Progenitor cell of endocrine pancreas (in vitro differentiated cells): ENCODE measurements at regions not wholly inside any gene's neighbourhood (a gene's known extent, or its start where the extent isn't known, plus 50 kb on each side); places are given as distances from the start of the nearest gene placed in this dataset.

Experiments used
- DNase-seq: peaks from one replicate; pipeline ENCODE4 v3.0.0; 2021; ENCODE audit warnings: low spot score; ENCODE audit not compliant: unreplicated experiment
- H3K27ac Mint-ChIP-seq: 2 replicates; pipeline ENCODE4 v1.8.0; 2021; ENCODE audit warnings: mild to moderate bottlenecking, moderate library complexity, mixed read lengths
- H3K27me3 Mint-ChIP-seq: 2 replicates; pipeline ENCODE4 v1.8.0; 2021; ENCODE audit warnings: mixed read lengths
- H3K36me3 Mint-ChIP-seq: 2 replicates; pipeline ENCODE4 v1.8.0; 2022; ENCODE audit warnings: mixed read lengths; ENCODE audit not compliant: insufficient read depth
- H3K4me1 Mint-ChIP-seq: 2 replicates; pipeline ENCODE4 v1.8.0; 2021; ENCODE audit warnings: low read depth, mixed read lengths
- H3K4me3 Mint-ChIP-seq: 2 replicates; pipeline ENCODE4 v1.8.0; 2021; ENCODE audit warnings: low read depth, mild to moderate bottlenecking, moderate library complexity, mixed read lengths
- H3K9me3 Mint-ChIP-seq: 2 replicates; pipeline ENCODE4 v1.8.0; 2021; ENCODE audit warnings: low read depth, mixed read lengths
- TF ChIP-seq, protein P1 (sequence below): fragments of 200-600 bp; sonication (generic); IDR thresholded peaks from one replicate; pipeline ENCODE4 v1.5.0; 2021; ENCODE audit warnings: antibody characterized with exemption, mild to moderate bottlenecking; ENCODE audit not compliant: unreplicated experiment

DNA sequence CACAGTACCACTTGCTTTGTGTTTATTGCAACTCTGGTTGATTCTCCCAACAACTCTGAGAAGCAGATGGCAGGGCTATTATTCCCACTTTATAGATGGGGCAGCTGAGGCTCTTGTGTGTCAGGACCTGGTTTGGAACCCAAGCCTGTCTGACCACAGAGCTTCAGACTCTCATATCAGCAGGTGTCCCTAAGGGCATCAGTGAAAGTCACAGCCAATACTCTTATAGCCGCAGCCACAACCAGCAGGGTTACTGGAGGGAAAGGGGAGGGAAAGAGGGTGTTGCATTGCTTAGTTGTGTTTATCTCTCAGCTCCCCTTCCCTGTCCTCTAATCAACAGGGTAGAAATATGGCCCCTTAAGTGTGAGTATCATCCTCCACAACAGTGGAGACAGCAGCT is 304.0 kb downstream of the RRAGC start:
- Mint-ChIP-seq H3K27me3 (peaks cover 37% of the 10 kb centered on the region), H3K27ac (no peak overlapping the region), H3K4me1 (peaks cover 16% of the 10 kb centered on the region), H3K9me3 (no peaks in the 10 kb centered on the region), H3K36me3 (no peaks in the 10 kb centered on the region), H3K4me3 (no peak overlapping the region)
- TF ChIP-seq, protein P1, sequence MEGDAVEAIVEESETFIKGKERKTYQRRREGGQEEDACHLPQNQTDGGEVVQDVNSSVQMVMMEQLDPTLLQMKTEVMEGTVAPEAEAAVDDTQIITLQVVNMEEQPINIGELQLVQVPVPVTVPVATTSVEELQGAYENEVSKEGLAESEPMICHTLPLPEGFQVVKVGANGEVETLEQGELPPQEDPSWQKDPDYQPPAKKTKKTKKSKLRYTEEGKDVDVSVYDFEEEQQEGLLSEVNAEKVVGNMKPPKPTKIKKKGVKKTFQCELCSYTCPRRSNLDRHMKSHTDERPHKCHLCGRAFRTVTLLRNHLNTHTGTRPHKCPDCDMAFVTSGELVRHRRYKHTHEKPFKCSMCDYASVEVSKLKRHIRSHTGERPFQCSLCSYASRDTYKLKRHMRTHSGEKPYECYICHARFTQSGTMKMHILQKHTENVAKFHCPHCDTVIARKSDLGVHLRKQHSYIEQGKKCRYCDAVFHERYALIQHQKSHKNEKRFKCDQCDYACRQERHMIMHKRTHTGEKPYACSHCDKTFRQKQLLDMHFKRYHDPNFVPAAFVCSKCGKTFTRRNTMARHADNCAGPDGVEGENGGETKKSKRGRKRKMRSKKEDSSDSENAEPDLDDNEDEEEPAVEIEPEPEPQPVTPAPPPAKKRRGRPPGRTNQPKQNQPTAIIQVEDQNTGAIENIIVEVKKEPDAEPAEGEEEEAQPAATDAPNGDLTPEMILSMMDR = no peak
- DNase-seq = no peak

DNA sequence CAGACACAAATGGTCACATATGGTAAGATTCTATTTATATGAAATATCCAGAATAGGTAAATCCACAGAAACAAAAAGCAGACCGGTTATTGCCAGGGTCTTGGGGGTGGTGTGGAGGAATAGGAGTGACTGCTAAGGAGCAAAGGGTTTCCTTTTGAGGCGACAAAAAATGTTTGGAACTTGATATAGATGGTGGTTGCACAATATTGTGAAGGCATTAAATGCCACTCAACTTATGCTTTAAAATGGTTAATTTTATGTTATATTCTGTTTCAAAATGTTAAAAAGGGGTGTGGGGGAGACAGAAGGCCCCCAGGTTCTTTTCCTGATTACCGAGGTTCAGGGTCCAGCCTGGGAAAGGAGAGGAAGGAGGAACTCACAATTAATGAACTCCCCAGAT is 304.4 kb downstream of the RRAGC start:
- H3K4me1 Mint-ChIP-seq = peaks cover 16% of the 10 kb centered on the region
- TF ChIP-seq, protein P1 = no peak
- peaks cover 38% of the 10 kb centered on the region for H3K27me3 Mint-ChIP-seq
- no peaks in the 10 kb centered on the region for H3K36me3 Mint-ChIP-seq
- DNase-seq = no peak
- no peak overlapping the region for H3K4me3 Mint-ChIP-seq
- no peak overlapping the region for H3K27ac Mint-ChIP-seq
- no peaks in the 10 kb centered on the region for H3K9me3 Mint-ChIP-seq

DNA sequence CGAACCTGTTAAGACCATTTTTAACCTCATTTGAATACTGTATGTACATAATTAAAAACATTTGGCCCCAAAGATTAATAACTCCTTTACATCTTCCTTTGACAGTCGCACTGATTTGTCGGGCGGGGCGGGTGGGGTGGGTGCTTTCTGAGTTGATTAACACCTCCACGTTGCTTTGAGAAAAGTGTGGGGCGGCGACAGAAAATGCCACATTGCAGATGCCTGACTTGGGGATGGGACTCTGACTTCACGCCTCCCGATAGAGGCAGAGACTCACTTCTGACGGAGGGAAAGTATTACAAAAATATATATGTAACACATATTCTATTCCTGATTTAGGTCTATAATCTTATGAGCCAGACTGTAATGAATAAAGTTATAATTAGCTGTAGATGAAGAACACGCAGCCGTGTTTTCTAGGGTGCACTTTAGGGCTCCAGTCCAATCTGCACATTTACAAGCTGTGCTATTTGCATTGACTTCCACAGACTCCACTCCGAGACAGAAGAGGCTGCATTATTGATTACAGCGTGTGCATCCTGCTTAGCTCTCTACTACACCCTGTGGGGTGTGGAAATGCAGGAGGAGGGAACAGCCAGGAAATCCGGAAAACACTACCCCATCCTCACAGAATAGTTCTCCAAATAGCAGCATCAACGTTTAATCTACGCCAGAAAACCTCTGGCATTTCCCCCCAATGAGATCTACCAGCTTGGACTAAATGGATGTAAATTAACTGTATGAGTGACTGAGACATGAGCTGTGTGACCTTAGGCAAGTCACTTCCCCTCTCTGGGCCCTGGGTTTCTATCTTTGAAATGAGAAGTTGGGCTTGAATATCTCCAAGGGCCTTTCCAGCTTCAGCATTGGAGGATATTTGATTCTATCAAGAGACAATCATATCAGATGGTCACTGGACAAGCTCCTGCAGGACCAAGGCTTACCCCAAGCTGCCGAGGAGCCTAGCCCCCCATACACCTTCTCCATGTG is 308.0 kb downstream of the RRAGC start:
- Mint-ChIP-seq H3K9me3 (no peaks in the 10 kb centered on the region), H3K4me3 (no peak overlapping the region), H3K4me1 (no peaks in the 10 kb centered on the region), H3K27me3 (peaks cover 39% of the 10 kb centered on the region), H3K36me3 (no peaks in the 10 kb centered on the region), H3K27ac (no peak overlapping the region)
- DNase-seq = no peak
- TF ChIP-seq, protein P1 = no peak

DNA sequence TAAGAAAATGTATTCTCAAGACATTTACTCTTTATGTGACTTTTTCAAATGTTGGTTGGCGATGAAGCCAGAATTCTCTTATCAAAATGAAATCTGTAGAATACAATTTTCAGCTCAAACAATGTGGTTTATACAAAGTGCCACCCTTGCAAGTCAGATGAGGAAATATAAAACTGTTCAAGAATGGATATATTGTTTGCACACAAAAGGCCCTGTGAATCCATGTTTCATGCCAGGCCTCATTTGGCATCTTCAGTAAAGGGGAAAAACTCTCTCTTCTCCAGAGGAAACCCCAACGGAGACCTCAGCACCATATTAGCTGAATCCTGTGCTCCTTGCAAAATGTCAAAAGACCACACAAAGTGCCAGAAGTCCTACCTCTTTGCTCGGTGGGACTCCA is 310.4 kb downstream of the RRAGC start:
- Mint-ChIP-seq H3K4me1 (no peaks in the 10 kb centered on the region), H3K27me3 (peaks cover 30% of the 10 kb centered on the region), H3K27ac (no peak overlapping the region), H3K36me3 (no peaks in the 10 kb centered on the region), H3K4me3 (no peak overlapping the region), H3K9me3 (no peaks in the 10 kb centered on the region)
- TF ChIP-seq, protein P1 = no peak
- DNase-seq = no peak

DNA sequence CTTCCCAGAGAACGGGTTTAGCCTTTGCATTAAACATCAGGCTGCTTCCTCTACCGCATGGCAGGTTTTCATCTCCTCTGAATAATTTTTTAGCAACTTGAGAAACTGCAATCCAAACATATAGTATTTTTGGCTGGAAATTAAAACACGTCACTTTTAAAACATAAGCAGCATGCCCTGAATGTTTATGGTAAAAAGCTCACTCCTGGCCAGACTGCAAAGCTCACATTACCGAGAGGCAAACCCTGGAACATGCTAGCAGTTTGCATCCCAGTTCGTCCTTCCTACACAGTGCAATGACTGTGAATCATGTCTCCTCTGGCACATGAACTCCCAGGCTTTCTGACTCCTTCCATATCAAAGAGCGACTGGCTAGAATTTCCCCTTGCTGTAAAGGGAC is 312.3 kb downstream of the RRAGC start:
- Mint-ChIP-seq H3K36me3 (no peaks in the 10 kb centered on the region), H3K27ac (no peak overlapping the region)
- DNase-seq = no peak

More for the DNA sequence above, 312.3 kb downstream of the RRAGC start:
- no peaks in the 10 kb centered on the region for H3K9me3 Mint-ChIP-seq
- H3K27me3 Mint-ChIP-seq = peaks cover 31% of the 10 kb centered on the region
- H3K4me1 Mint-ChIP-seq = no peaks in the 10 kb centered on the region
- H3K4me3 Mint-ChIP-seq = no peak overlapping the region
- TF ChIP-seq, protein P1 = no peak
